Neural cell (in vitro differentiated cells): ENCODE measurements at regions not wholly inside any gene's neighbourhood (a gene's known extent, or its start where the extent isn't known, plus 50 kb on each side); places are given as distances from the start of the nearest gene placed in this dataset.

Experiments
- H2AFZ ChIP-seq: fragments of 200-600, 300-800 bp; sonication (generic), shearing (Covaris generic); 2 replicates; pipeline ENCODE4 v1.6.0; 2014; ENCODE audit warnings: low read depth, mild to moderate bottlenecking, antibody characterized with exemption, low read length, moderate library complexity
- H3F3A ChIP-seq: fragments of 200-600 bp; shearing (Covaris generic); 2 replicates; pipeline ENCODE4 v1.6.1; 2016; ENCODE audit warnings: mild to moderate bottlenecking, moderate library complexity, mixed read lengths, antibody characterized with exemption, low read length; ENCODE audit not compliant: insufficient read depth, poor library complexity, severe bottlenecking
- H3K27ac ChIP-seq: fragments of 200-600, 300-800 bp; sonication (generic), shearing (Covaris generic); 2 replicates; pipeline ENCODE4 v1.5.1; 2014; ENCODE audit warnings: mild to moderate bottlenecking, low read length, moderate library complexity
- H3K27me3 ChIP-seq: fragments of 300-800, 200-600 bp; sonication (generic), shearing (Covaris generic); 2 replicates; pipeline ENCODE4 v1.6.0; 2014; ENCODE audit warnings: mild to moderate bottlenecking, low read depth, low read length, moderate library complexity; ENCODE audit not compliant: insufficient read depth
- H3K36me3 ChIP-seq: fragments of 300-800, 200-600 bp; sonication (generic), shearing (Covaris generic); 2 replicates; pipeline ENCODE4 v1.5.1; 2014; ENCODE audit warnings: mild to moderate bottlenecking, antibody characterized with exemption, low read length, moderate library complexity; ENCODE audit not compliant: insufficient read depth
- H3K4me2 ChIP-seq: fragments of 300-800, 200-600 bp; sonication (generic), shearing (Covaris generic); 2 replicates; pipeline ENCODE4 v1.6.0; 2014; ENCODE audit warnings: mild to moderate bottlenecking, low read length
- H3K4me3 ChIP-seq: fragments of 300-800, 200-600 bp; sonication (generic), shearing (Covaris generic); 2 replicates; pipeline ENCODE4 v1.5.1; 2014; ENCODE audit warnings: mild to moderate bottlenecking, low read length, moderate library complexity
- H3K79me2 ChIP-seq: fragments of 200-600 bp; shearing (Covaris generic); replicated peaks from 2 replicates; pipeline ENCODE4 v1.6.0; 2014; ENCODE audit warnings: mild to moderate bottlenecking, low read length, moderate library complexity; ENCODE audit not compliant: insufficient read depth
- H3K9ac ChIP-seq: fragments of 300-800, 200-600 bp; sonication (generic), shearing (Covaris generic); 2 replicates; pipeline ENCODE4 v1.6.1; 2016; ENCODE audit warnings: mild to moderate bottlenecking, low read length, mixed read lengths
- H3K9me2 ChIP-seq: fragments of 200-600 bp; shearing (Covaris generic); 2 replicates; pipeline ENCODE4 v1.6.1; 2016; ENCODE audit warnings: mild to moderate bottlenecking, low read length, mixed read lengths; ENCODE audit not compliant: insufficient read depth
- H3K9me3 ChIP-seq: fragments of 200-600, 300-800 bp; sonication (generic), shearing (Covaris generic); 2 replicates; pipeline ENCODE4 v1.6.1; 2016; ENCODE audit warnings: mild to moderate bottlenecking, mixed run types, low read length, moderate library complexity, mixed read lengths
- H4K20me1 ChIP-seq: fragments of 200-600 bp; shearing (Covaris generic); 2 replicates; pipeline ENCODE4 v1.6.1; 2016; ENCODE audit warnings: mild to moderate bottlenecking, mixed run types; ENCODE audit not compliant: insufficient read depth
- CTCF ChIP-seq: fragments of 450-650 bp; IDR thresholded peaks from 2 replicates; pipeline ENCODE4 v1.5.1; 2014; ENCODE audit warnings: antibody characterized with exemption, mild to moderate bottlenecking, moderate library complexity; ENCODE audit not compliant: poor library complexity, severe bottlenecking
- EP300 ChIP-seq: fragments of 450-650 bp; conservative IDR thresholded peaks from 2 replicates; pipeline ENCODE4 v1.6.1; 2014; ENCODE audit warnings: antibody characterized with exemption, mild to moderate bottlenecking, moderate library complexity; ENCODE audit not compliant: poor library complexity, severe bottlenecking
- EZH2 ChIP-seq: fragments of 200-600, 300-800 bp; shearing (Covaris generic), sonication (generic); IDR thresholded peaks from 2 replicates; pipeline ENCODE4 v1.6.1; 2014; ENCODE audit warnings: antibody characterized with exemption, low read length, borderline replicate concordance, mild to moderate bottlenecking; ENCODE audit not compliant: insufficient read depth, poor library complexity, severe bottlenecking
- MXI1 ChIP-seq: fragments of 450-650 bp; conservative IDR thresholded peaks from 2 replicates; pipeline ENCODE4 v1.6.1; 2014; ENCODE audit warnings: antibody characterized with exemption, mild to moderate bottlenecking; ENCODE audit not compliant: poor library complexity, severe bottlenecking
- POLR2AphosphoS5 ChIP-seq: IDR thresholded peaks from 2 replicates; pipeline ENCODE4 v1.6.1; 2012
- RAD21 ChIP-seq: fragments of 450-650 bp; conservative IDR thresholded peaks from 2 replicates; pipeline ENCODE4 v1.6.1; 2014; ENCODE audit warnings: antibody characterized with exemption, mild to moderate bottlenecking, moderate library complexity
- SMC3 ChIP-seq: fragments of 450-650 bp; conservative IDR thresholded peaks from 2 replicates; pipeline ENCODE4 v1.6.1; 2014; ENCODE audit warnings: antibody characterized with exemption, mild to moderate bottlenecking, moderate library complexity; ENCODE audit not compliant: poor library complexity
- TAF1 ChIP-seq: IDR thresholded peaks from 2 replicates; pipeline ENCODE4 v1.6.1; 2012; ENCODE audit warnings: low read depth
- TF ChIP-seq, protein P1 (sequence below): IDR thresholded peaks from 2 replicates; pipeline ENCODE4 v1.6.1; 2012; ENCODE audit warnings: borderline replicate concordance

DNA sequence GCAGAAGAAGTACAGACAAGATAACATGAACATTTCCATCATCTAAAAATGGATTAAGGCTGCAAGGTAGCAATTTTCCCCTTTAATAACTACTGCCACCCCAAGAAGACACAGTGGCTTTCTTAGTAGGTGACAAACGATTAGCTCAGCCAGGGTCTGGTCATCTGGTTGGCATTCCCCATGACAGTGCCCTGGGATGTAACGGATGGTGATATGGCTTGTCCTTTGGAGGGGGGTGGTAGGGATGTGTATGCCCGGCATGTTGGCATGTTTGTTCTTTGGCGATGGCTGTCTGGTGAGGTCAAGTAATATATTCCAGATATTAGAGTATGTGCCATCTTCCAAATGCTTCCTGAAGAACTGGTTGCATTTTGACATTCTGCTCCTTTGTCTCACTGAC lies 135.6 kb upstream of the ZNF536 start:
- H3F3A ChIP-seq: no peaks in the 10 kb centered on the region
- peaks cover 2% of the 10 kb centered on the region for H3K79me2 ChIP-seq
- H3K4me3 ChIP-seq: no peak overlapping the region
- no peak overlapping the region for H3K9ac ChIP-seq
- no peak overlapping the region for H3K27ac ChIP-seq
- H4K20me1 ChIP-seq: no peaks in the 10 kb centered on the region
- TF ChIP-seq EZH2 (no peak), CTCF (no peak), POLR2AphosphoS5 (no peak), RAD21 (no peak), SMC3 (no peak), TAF1 (no peak)
- H3K4me2 ChIP-seq: no peak overlapping the region
- no peaks in the 10 kb centered on the region for H3K9me3 ChIP-seq
- no peaks in the 10 kb centered on the region for H3K27me3 ChIP-seq
- no peaks in the 10 kb centered on the region for H3K36me3 ChIP-seq
- H2AFZ ChIP-seq: no peak overlapping the region
- H3K9me2 ChIP-seq: no peaks in the 10 kb centered on the region

GRCh38 chr19:30237140-30237539 lies 135.0 kb upstream of the ZNF536 start:
- Histone ChIP-seq H3K79me2 (peaks cover 2% of the 10 kb centered on the region), H3K36me3 (no peaks in the 10 kb centered on the region), H2AFZ (no peak overlapping the region), H3K27ac (no peak overlapping the region), H3K4me3 (no peak overlapping the region), H3K9me2 (no peaks in the 10 kb centered on the region), H3K9ac (no peak overlapping the region), H3K9me3 (no peaks in the 10 kb centered on the region), H3F3A (no peaks in the 10 kb centered on the region), H3K27me3 (no peaks in the 10 kb centered on the region), H4K20me1 (no peaks in the 10 kb centered on the region), H3K4me2 (no peak overlapping the region)
- TF ChIP-seq RAD21: no peak
- TF ChIP-seq, protein P1, sequence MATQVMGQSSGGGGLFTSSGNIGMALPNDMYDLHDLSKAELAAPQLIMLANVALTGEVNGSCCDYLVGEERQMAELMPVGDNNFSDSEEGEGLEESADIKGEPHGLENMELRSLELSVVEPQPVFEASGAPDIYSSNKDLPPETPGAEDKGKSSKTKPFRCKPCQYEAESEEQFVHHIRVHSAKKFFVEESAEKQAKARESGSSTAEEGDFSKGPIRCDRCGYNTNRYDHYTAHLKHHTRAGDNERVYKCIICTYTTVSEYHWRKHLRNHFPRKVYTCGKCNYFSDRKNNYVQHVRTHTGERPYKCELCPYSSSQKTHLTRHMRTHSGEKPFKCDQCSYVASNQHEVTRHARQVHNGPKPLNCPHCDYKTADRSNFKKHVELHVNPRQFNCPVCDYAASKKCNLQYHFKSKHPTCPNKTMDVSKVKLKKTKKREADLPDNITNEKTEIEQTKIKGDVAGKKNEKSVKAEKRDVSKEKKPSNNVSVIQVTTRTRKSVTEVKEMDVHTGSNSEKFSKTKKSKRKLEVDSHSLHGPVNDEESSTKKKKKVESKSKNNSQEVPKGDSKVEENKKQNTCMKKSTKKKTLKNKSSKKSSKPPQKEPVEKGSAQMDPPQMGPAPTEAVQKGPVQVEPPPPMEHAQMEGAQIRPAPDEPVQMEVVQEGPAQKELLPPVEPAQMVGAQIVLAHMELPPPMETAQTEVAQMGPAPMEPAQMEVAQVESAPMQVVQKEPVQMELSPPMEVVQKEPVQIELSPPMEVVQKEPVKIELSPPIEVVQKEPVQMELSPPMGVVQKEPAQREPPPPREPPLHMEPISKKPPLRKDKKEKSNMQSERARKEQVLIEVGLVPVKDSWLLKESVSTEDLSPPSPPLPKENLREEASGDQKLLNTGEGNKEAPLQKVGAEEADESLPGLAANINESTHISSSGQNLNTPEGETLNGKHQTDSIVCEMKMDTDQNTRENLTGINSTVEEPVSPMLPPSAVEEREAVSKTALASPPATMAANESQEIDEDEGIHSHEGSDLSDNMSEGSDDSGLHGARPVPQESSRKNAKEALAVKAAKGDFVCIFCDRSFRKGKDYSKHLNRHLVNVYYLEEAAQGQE: no peak
- TF ChIP-seq MXI1: no peak
- TF ChIP-seq POLR2AphosphoS5: no peak
- TF ChIP-seq EZH2: no peak
- no peak for TF ChIP-seq EP300
- TF ChIP-seq CTCF: no peak
- no peak for TF ChIP-seq SMC3
